SK-N-SH treated with all-trans-retinoic acid at 6 μM for 48 hours (cell line): ENCODE measurements at regions not wholly inside any gene's neighbourhood (a gene's known extent, or its start where the extent isn't known, plus 50 kb on each side); places are given as distances from the start of the nearest gene placed in this dataset.

Experiments used
- ATAC-seq: fragments of 200-7000 bp; cut with Tn5 transposase; 3 replicates; pipeline ENCODE4 v1.9.1; 2020; ENCODE audit warnings: mild to moderate bottlenecking, moderate library complexity
- ARNTL ChIP-seq: fragments of 450-650 bp; formaldehyde crosslinking; IDR thresholded peaks from 2 replicates; pipeline ENCODE4 v1.5.0; 2020; ENCODE audit warnings: low read depth, mild to moderate bottlenecking, moderate library complexity, borderline replicate concordance
- BACH2 ChIP-seq: fragments of 250-450 bp; sonication (Bioruptor Pico); IDR thresholded peaks from 2 replicates; pipeline ENCODE4 v1.9.0; 2021; ENCODE audit warnings: mild to moderate bottlenecking, borderline replicate concordance
- CSDC2 ChIP-seq: fragments of 250-450 bp; sonication (Bioruptor Pico); IDR thresholded peaks from 2 replicates; pipeline ENCODE4 v1.5.0; 2020; ENCODE audit warnings: mild to moderate bottlenecking, moderate library complexity
- ESRRG ChIP-seq: fragments of 250-450 bp; sonication (Bioruptor Pico); IDR thresholded peaks from 2 replicates; pipeline ENCODE4 v1.6.1; 2021; ENCODE audit warnings: mild to moderate bottlenecking
- GLIS3 ChIP-seq: fragments of 250-450 bp; sonication (Bioruptor Pico); IDR thresholded peaks from 2 replicates; pipeline ENCODE4 v1.5.0; 2020; ENCODE audit warnings: mild to moderate bottlenecking, moderate library complexity
- ISL1 ChIP-seq: fragments of 250-450 bp; sonication (Bioruptor Pico); IDR thresholded peaks from 2 replicates; pipeline ENCODE4 v2.1.2; 2022; ENCODE audit warnings: mild to moderate bottlenecking, moderate library complexity
- PPARA ChIP-seq: fragments of 250-450 bp; sonication (Bioruptor Pico); IDR thresholded peaks from 2 replicates; pipeline ENCODE4 v1.5.0; 2020; ENCODE audit warnings: mild to moderate bottlenecking, borderline replicate concordance
- RARB ChIP-seq: fragments of 250-450 bp; sonication (Bioruptor Pico); IDR thresholded peaks from 2 replicates; pipeline ENCODE4 v1.8.0; 2021; ENCODE audit warnings: mild to moderate bottlenecking, moderate library complexity
- SNAI2 ChIP-seq: fragments of 250-450 bp; sonication (Bioruptor Pico); IDR thresholded peaks from 2 replicates; pipeline ENCODE4 v1.5.0; 2020; ENCODE audit warnings: mild to moderate bottlenecking, moderate library complexity
- TCF4 ChIP-seq: fragments of 250-450 bp; sonication (Bioruptor Pico); IDR thresholded peaks from 2 replicates; pipeline ENCODE4 v1.8.0; 2021; ENCODE audit warnings: mild to moderate bottlenecking, moderate library complexity, borderline replicate concordance
- TOX ChIP-seq: fragments of 250-450 bp; sonication (Bioruptor Pico); IDR thresholded peaks from 2 replicates; pipeline ENCODE4 v1.8.0; 2021; ENCODE audit warnings: mild to moderate bottlenecking, moderate library complexity, borderline replicate concordance
- TSHZ2 ChIP-seq: fragments of 250-450 bp; sonication (Bioruptor Pico); IDR thresholded peaks from 2 replicates; pipeline ENCODE4 v1.5.0; 2020; ENCODE audit warnings: mild to moderate bottlenecking, moderate library complexity
- ZC3H10 ChIP-seq: fragments of 250-450 bp; sonication (Bioruptor Pico); IDR thresholded peaks from 2 replicates; pipeline ENCODE4 v1.5.1; 2021; ENCODE audit warnings: mild to moderate bottlenecking, moderate library complexity
- ZFP3 ChIP-seq: fragments of 250-450 bp; sonication (Bioruptor Pico); IDR thresholded peaks from 2 replicates; pipeline ENCODE4 v1.5.0; 2020; ENCODE audit warnings: mild to moderate bottlenecking, moderate library complexity
- ZFP30 ChIP-seq: fragments of 450-650 bp; formaldehyde crosslinking; IDR thresholded peaks from 2 replicates; pipeline ENCODE4 v1.5.0; 2022; ENCODE audit warnings: mild to moderate bottlenecking, moderate library complexity
- ZNF565 ChIP-seq: fragments of 450-650 bp; formaldehyde crosslinking; conservative IDR thresholded peaks from 2 replicates; pipeline ENCODE4 v1.5.0; 2020; ENCODE audit warnings: low read depth, mild to moderate bottlenecking, moderate library complexity
- ZNF70 ChIP-seq: fragments of 450-650 bp; formaldehyde crosslinking; IDR thresholded peaks from 2 replicates; pipeline ENCODE4 v1.5.0; 2020; ENCODE audit warnings: mild to moderate bottlenecking, moderate library complexity
- ZNF8 ChIP-seq: fragments of 450-650 bp; formaldehyde crosslinking; IDR thresholded peaks from 2 replicates; pipeline ENCODE4 v1.5.0; 2020; ENCODE audit warnings: mild to moderate bottlenecking, moderate library complexity
- TF ChIP-seq, protein P1 (sequence below): fragments of 250-450 bp; sonication (Bioruptor Pico); IDR thresholded peaks from 2 replicates; pipeline ENCODE4 v1.8.0; 2021; ENCODE audit warnings: low read depth, mild to moderate bottlenecking, moderate library complexity, borderline replicate concordance
- TF ChIP-seq, protein P2 (sequence below): fragments of 250-450 bp; sonication (Bioruptor Pico); IDR thresholded peaks from 2 replicates; pipeline ENCODE4 v1.5.1; 2021; ENCODE audit warnings: mild to moderate bottlenecking, moderate library complexity
- TF ChIP-seq, protein P3 (sequence below): fragments of 250-450 bp; sonication (Bioruptor Pico); IDR thresholded peaks from 2 replicates; pipeline ENCODE4 v1.5.1; 2020; ENCODE audit warnings: low read depth, mild to moderate bottlenecking, moderate library complexity

DNA sequence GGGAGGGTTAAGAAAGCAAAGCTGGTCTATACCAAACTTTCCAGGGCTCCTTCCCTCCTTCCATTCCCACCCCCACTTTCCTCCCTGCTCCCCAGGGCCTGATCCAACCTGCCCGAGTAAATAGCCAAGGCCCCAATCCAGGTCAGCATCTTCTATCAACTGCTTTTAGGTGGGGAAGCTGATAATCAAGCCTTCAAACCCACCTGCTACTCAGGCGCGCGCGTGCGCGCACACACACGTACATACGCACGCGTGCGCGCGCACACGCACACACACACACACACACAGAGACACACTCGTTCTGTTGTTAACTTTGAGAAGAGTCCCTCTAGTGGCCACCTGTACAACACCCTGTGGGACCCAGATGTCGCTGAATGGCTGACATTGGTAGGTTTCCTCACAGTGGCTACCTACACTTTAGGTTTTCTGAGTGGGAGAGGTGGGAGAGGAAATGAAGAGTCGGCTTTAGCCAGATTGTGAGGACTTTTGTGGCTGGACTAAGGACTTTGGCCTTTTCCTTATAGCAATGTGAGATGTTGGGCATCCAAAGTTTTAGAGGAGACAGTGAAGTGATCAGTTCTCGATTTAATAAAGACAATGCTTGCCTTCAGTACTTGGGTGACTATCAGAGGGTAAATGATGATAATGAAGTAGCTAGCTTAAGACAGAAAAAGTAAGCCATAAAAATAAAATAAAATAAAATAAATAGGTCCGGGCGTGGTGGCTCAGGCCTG lies 179.9 kb upstream of the C2CD4B start:
- ATAC-seq = peak; percentile 84
- TF ChIP-seq PPARA (CRISPR knock-in tag) = no peak
- TF ChIP-seq, all 23 proteins: peak for 0

DNA sequence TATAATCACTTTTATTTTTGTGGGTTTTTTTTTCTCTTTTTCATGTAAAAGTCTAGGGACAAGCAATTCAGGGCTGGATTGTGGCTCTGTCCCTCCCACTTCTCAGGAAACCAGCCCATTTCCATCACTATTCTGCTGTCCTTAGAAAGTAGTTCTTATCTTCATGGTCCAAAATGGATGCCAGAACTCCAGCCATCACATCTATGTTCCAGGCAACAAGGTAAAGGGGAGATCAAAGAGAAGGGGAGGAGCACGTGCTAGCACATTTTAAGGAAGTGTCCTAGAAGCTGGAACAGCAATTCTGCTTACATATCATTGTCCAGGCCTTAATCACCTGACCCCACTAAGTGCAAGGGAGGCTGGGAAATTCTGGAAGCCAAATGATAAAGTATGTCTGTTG lies 181.1 kb upstream of the C2CD4B start:
- ATAC-seq = no peak
- TF ChIP-seq SNAI2 (CRISPR knock-in tag) = no peak
- no peak for TF ChIP-seq ZFP3 (CRISPR knock-in tag)
- TF ChIP-seq, protein P1, sequence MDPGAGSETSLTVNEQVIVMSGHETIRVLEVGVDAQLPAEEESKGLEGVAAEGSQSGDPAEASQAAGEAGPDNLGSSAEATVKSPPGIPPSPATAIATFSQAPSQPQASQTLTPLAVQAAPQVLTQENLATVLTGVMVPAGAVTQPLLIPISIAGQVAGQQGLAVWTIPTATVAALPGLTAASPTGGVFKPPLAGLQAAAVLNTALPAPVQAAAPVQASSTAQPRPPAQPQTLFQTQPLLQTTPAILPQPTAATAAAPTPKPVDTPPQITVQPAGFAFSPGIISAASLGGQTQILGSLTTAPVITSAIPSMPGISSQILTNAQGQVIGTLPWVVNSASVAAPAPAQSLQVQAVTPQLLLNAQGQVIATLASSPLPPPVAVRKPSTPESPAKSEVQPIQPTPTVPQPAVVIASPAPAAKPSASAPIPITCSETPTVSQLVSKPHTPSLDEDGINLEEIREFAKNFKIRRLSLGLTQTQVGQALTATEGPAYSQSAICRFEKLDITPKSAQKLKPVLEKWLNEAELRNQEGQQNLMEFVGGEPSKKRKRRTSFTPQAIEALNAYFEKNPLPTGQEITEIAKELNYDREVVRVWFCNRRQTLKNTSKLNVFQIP = no peak
- no peak for TF ChIP-seq TSHZ2
- no peak for TF ChIP-seq ZFP30
- no peak for TF ChIP-seq ZNF565 (CRISPR knock-in tag)
- no peak for TF ChIP-seq ZC3H10 (CRISPR knock-in tag)
- no peak for TF ChIP-seq ZNF70
- no peak for TF ChIP-seq ESRRG
- TF ChIP-seq GLIS3 (CRISPR knock-in tag) = no peak
- no peak for TF ChIP-seq RARB
- no peak for TF ChIP-seq TOX (CRISPR knock-in tag)
- TF ChIP-seq ARNTL (CRISPR knock-in tag) = no peak
- TF ChIP-seq CSDC2 (CRISPR knock-in tag) = no peak
- TF ChIP-seq ZNF8 = no peak
- no peak for TF ChIP-seq BACH2 (CRISPR knock-in tag)
- no peak for TF ChIP-seq ISL1 (CRISPR knock-in tag)
- no peak for TF ChIP-seq TCF4
- TF ChIP-seq, protein P2, sequence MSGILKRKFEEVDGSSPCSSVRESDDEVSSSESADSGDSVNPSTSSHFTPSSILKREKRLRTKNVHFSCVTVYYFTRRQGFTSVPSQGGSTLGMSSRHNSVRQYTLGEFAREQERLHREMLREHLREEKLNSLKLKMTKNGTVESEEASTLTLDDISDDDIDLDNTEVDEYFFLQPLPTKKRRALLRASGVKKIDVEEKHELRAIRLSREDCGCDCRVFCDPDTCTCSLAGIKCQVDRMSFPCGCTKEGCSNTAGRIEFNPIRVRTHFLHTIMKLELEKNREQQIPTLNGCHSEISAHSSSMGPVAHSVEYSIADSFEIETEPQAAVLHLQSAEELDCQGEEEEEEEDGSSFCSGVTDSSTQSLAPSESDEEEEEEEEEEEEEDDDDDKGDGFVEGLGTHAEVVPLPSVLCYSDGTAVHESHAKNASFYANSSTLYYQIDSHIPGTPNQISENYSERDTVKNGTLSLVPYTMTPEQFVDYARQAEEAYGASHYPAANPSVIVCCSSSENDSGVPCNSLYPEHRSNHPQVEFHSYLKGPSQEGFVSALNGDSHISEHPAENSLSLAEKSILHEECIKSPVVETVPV = no peak
- TF ChIP-seq, protein P3, sequence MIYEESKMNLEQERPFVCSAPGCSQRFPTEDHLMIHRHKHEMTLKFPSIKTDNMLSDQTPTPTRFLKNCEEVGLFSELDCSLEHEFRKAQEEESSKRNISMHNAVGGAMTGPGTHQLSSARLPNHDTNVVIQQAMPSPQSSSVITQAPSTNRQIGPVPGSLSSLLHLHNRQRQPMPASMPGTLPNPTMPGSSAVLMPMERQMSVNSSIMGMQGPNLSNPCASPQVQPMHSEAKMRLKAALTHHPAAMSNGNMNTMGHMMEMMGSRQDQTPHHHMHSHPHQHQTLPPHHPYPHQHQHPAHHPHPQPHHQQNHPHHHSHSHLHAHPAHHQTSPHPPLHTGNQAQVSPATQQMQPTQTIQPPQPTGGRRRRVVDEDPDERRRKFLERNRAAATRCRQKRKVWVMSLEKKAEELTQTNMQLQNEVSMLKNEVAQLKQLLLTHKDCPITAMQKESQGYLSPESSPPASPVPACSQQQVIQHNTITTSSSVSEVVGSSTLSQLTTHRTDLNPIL = no peak
- TF ChIP-seq, all 23 proteins: peak for 0

- TF ChIP-seq ISL1 (CRISPR knock-in tag) (no peak), TCF4 (no peak), ZC3H10 (CRISPR knock-in tag) (no peak)
- TF ChIP-seq, protein P3 = no peak
- no peak for ATAC-seq
Measured at GRCh38 chr15:62348118-62348517, 183.0 kb upstream of the C2CD4B start.

- TF ChIP-seq ZC3H10 (CRISPR knock-in tag) (no peak), ZNF70 (no peak), ISL1 (CRISPR knock-in tag) (no peak), TOX (CRISPR knock-in tag) (no peak), GLIS3 (CRISPR knock-in tag) (no peak), ZNF8 (no peak), PPARA (CRISPR knock-in tag) (no peak), ZFP3 (CRISPR knock-in tag) (no peak)
- TF ChIP-seq, protein P2 = no peak
- TF ChIP-seq, protein P1 = no peak
- no peak for ATAC-seq
Measured at GRCh38 chr15:62348623-62349022, 183.5 kb upstream of the C2CD4B start.
